ENCODE measurements at regions not wholly inside any gene's neighbourhood (a gene's known extent, or its start where the extent isn't known, plus 50 kb on each side); places are given as distances from the start of the nearest gene placed in this dataset.

- Histone ChIP-seq H3K4me1 (ENCODE audit: control insufficient read depth in 5 of 5, insufficient read depth in 5 of 5, low read length in 5 of 5) (peaks cover 0 to 7% (median 4%) of the 10 kb centered on the region in 5 donors), H3K27ac (ENCODE audit: low read depth in 1 of 2, low read length in 1 of 2) (no peak overlapping the region), H3K9ac (ENCODE audit: insufficient read depth in 1 of 2, low read length in 2 of 2) (no peak overlapping the region), H3K36me3 (ENCODE audit: control insufficient read depth in 4 of 4, insufficient read depth in 4 of 4, low read length in 4 of 4) (no peaks in the 10 kb centered on the region), H3K4me3 (no peak overlapping the region), H3K9me3 (ENCODE audit: control insufficient read depth in 4 of 4, insufficient read depth in 3 of 4, low read length in 3 of 4) (no peaks in the 10 kb centered on the region), H3K27me3 (ENCODE audit: control insufficient read depth in 3 of 3, insufficient read depth in 3 of 3, low read length in 2 of 3) (no peaks in the 10 kb centered on the region)
- WGBS, 2 donors, result 74 to 75% methylated on average over 7 of the region's 7 CpGs
- TF ChIP-seq, protein P1, sequence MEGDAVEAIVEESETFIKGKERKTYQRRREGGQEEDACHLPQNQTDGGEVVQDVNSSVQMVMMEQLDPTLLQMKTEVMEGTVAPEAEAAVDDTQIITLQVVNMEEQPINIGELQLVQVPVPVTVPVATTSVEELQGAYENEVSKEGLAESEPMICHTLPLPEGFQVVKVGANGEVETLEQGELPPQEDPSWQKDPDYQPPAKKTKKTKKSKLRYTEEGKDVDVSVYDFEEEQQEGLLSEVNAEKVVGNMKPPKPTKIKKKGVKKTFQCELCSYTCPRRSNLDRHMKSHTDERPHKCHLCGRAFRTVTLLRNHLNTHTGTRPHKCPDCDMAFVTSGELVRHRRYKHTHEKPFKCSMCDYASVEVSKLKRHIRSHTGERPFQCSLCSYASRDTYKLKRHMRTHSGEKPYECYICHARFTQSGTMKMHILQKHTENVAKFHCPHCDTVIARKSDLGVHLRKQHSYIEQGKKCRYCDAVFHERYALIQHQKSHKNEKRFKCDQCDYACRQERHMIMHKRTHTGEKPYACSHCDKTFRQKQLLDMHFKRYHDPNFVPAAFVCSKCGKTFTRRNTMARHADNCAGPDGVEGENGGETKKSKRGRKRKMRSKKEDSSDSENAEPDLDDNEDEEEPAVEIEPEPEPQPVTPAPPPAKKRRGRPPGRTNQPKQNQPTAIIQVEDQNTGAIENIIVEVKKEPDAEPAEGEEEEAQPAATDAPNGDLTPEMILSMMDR (IDR thresholded peaks at IDR 0.05; ENCODE audit: control extremely low read depth, extremely low read depth), result no peak
- DNase-seq (no peak), ATAC-seq (ENCODE audit: insufficient read depth, low FRiP score) (no peak)
Observed at GRCh38 chr6:6932968-6933367, 174.8 kb upstream of the RREB1 start.

- Histone ChIP-seq H3K9me3 (ENCODE audit: control insufficient read depth in 4 of 4, insufficient read depth in 3 of 4, low read length in 3 of 4) (no peaks in the 10 kb centered on the region), H3K4me3 (no peak overlapping the region), H3K9ac (ENCODE audit: insufficient read depth in 1 of 2, low read length in 2 of 2) (no peak overlapping the region), H3K27ac (ENCODE audit: low read depth in 1 of 2, low read length in 1 of 2) (no peak overlapping the region), H3K36me3 (ENCODE audit: control insufficient read depth in 4 of 4, insufficient read depth in 4 of 4, low read length in 4 of 4) (no peaks in the 10 kb centered on the region), H3K27me3 (ENCODE audit: control insufficient read depth in 3 of 3, insufficient read depth in 3 of 3, low read length in 2 of 3) (no peaks in the 10 kb centered on the region), H3K4me1 (ENCODE audit: control insufficient read depth in 5 of 5, insufficient read depth in 5 of 5, low read length in 5 of 5) (peaks cover 0 to 8% (median 0%) of the 10 kb centered on the region in 5 donors)
- ATAC-seq (ENCODE audit: insufficient read depth, low FRiP score) (no peak), DNase-seq (no peak)
- TF ChIP-seq, protein P1 (IDR thresholded peaks at IDR 0.05; ENCODE audit: control extremely low read depth, extremely low read depth), result no peak
- 90% methylated on average over 47 of the region's 47 CpGs for WGBS, 2 donors
Observed at GRCh38 chr6:6940031-6941025, 167.4 kb upstream of the RREB1 start.

GRCh38 chr6:6941201-6941600 is 166.6 kb upstream of the RREB1 start:
- Histone ChIP-seq H3K27ac (ENCODE audit: low read depth in 1 of 2, low read length in 1 of 2) (no peak overlapping the region), H3K36me3 (ENCODE audit: control insufficient read depth in 4 of 4, insufficient read depth in 4 of 4, low read length in 4 of 4) (no peaks in the 10 kb centered on the region), H3K9me3 (ENCODE audit: control insufficient read depth in 4 of 4, insufficient read depth in 3 of 4, low read length in 3 of 4) (no peaks in the 10 kb centered on the region), H3K4me1 (ENCODE audit: control insufficient read depth in 5 of 5, insufficient read depth in 5 of 5, low read length in 5 of 5) (peaks cover 0 to 8% (median 0%) of the 10 kb centered on the region in 5 donors), H3K9ac (ENCODE audit: insufficient read depth in 1 of 2, low read length in 2 of 2) (no peak overlapping the region), H3K4me3 (no peak overlapping the region), H3K27me3 (ENCODE audit: control insufficient read depth in 3 of 3, insufficient read depth in 3 of 3, low read length in 2 of 3) (no peaks in the 10 kb centered on the region)
- WGBS, 2 donors, result 96 to 97% methylated on average over 8 of the region's 8 CpGs
- DNase-seq (no peak), ATAC-seq (ENCODE audit: insufficient read depth, low FRiP score) (no peak)
- TF ChIP-seq, protein P1 (IDR thresholded peaks at IDR 0.05; ENCODE audit: control extremely low read depth, extremely low read depth), result no peak

Measured in lung (tissue), 11 donors.